ENCODE measurements at regions not wholly inside any gene's neighbourhood (a gene's known extent, or its start where the extent isn't known, plus 50 kb on each side); places are given as distances from the start of the nearest gene placed in this dataset.
"Not testable (repeated sequence)": the region's sequence is repeated elsewhere in the genome, so short reads cannot be mapped to it uniquely, and the experiment has no call there.

DNA sequence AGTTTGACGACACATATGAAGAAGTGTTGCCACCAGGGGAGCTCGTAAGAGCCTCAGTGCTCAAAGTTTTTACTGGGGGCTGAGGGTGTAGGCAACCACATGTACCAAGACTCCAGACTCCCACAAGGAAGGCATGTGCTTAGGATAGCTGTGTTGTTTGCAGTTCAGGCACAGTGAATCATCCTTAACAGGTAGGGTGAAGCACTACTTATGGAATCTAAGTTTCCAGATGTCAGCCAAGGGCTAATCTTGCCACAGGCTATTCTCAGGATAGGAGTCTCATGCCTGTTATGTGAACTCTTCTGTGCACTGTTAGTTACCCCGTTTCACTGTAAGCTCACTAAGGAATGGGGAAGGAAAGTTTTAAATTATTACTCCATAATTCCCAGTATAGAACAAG, 202.6 kb downstream of the TMA16 start:
- no peak for DNase-seq

DNA sequence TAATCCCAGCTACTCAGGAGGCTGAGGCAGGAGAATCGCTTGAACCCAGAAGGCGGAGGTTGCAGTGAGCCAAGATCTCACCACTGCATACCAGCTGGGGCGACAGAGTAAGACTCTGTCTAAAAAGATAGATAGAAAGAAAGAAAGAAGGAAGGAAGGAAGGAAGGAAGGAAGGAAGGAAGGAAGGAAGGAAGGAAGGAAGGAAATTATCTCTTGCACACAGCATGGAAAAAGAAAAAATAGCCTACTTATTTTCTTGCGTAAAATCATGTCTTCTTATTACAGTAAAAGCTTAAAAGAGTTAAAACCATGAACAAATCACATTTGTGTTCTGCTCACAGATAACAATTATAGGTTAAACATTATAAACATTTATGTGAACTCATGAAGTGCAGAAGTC, 205.9 kb downstream of the TMA16 start:
- not testable (repeated sequence) for DNase-seq

DNA sequence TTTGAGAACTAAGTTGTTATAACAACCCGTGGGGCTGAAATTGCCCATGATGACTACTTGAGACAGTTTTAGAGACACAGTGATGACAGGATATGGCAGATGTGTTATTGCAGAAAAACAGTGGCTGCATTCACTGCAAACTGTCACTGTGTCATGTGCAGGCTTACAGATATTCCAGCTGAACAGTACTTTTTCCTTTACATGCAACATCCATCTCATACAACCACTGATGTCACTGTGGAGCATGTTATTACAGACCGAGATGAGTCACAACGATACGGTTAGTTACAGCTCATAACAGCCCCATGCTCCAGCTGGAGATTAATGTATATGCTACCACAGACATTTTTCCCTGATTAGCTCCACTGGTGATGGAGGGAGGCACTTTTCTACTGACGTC, 207.4 kb downstream of the TMA16 start:
- no peak for DNase-seq

DNA sequence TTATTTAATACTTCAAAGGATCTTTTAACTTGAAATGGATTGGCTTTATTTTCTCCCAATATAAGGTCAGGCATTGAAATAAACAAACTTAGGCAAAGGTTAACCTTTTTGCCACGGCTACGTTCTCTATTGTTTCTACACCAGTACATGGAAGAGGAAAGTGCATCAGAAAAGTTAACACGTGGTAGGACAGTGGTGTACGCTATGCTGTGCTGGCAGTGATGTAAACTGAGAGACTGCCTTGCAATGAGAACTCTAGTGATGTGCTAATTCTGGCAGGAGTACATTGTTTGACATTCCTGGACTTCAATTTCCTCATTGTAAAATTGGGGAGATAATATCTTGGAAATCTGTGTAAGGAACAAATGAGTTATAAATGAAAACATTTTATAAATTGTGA, 208.2 kb downstream of the TMA16 start:
- no peak for DNase-seq

DNA sequence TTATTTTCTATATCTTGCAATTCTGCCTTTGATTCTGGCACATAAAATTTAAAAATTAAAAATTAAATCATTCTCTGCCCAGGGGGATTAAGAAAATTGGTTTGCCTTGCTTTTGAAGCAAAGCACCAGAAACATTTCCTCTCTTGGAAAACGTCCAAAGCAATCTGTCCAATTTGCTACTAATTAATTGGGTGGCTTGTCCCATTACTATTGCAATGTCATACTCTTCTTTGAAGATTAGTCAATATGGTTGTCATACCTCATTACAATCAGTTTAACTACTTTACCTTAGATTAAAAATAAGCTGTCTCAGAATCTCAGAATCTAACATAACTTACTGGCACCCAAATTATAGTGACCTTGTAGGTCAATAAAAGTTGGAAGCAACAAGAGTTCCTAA, 208.8 kb downstream of the TMA16 start:
- DNase-seq, result no peak

DNA sequence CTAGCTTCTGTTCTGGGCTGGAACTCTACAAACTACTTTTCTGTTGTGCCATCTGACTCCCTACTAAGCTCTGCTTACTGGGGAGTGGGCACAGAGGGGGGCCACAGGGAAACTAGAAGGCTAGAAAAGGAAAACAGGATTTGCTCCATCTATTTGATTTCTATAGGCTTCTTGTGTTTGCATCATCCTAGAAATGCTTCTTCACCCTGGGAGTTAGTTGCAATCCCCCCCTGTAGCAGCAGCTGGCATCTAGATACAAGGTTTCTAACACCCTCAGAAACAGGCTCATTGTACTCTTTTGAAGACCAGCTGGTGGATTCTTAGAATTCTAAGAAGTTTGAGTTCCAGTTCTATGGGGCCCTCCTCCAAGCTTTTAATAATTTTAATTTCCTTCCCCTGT, 213.4 kb downstream of the TMA16 start:
- DNase-seq, result no peak

DNA sequence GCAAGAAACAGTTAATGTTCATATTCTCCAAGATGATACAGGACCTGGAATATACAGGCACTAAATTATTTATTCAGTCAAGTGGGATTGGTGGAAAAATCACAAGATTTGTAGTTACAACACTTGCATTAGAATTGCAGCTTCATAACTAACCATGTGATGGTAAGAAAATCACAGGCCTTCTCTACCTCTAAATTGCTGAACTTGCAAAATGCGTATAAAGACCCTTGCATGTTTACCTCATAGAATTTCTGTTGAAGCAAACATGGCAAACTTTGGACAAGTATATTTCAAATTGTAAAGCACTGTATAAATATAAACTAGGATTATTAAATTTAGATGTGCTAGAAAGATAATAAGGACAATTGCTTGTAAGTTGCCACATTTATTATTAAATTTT, 215.1 kb downstream of the TMA16 start:
- DNase-seq, result no peak

DNA sequence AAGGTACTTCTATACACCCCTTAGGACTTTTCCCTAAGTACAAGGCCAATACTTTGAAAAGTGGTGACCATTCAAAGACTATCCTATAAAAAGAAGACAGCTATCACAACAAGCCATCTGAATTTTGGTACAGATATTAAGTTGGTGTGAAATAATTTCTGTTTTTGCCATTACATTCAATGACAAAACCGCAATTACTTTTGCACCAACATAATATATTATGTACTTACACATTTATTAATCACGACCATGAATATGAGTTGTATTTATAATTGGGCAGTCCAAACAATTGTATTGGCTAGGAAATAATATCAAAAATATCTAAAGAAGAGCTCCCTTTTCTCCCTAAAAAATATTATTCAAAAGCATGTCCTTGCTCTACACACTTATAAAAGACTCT, 215.7 kb downstream of the TMA16 start:
- DNase-seq, result no peak

DNA sequence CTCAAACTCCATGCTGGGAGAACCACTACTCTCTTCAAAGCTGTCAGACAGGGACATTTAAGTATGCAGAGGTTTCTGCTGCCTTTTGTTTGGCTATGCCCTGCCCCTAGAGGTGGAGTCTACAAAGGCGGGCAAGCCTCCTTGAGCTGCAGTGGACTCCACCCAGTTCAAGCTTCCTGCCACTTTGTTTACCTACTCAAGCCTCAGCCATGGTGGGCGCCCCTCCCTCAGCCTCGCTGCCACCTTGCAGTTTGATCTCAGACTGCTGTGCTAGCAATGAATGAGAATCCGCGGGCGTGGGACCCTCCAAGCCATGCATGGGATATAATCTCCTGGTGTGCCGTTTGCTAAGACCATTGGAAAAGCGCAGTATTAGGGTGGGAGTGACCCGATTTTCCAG, 230.0 kb downstream of the TMA16 start:
- DNase-seq, result not testable (repeated sequence)

DNA sequence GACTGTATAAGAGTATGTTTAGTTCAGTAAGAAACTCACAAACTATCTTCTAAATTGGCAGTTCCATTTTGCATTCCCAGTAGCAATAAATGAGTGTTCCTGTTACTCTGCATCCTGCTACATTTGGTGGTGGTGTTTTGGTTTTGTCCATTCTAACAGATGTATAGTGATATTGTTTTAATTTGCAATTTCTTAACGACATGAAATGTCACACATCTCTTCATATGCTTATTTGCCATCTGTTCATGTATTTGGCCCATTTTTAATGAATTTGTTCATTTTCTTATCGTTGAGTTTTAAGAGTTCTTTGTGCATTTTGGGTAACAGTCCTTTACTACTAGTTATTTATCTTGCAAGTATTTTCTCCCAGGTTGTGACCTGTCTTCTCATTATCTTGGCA, 232.2 kb downstream of the TMA16 start:
- DNase-seq, result no peak

DNA sequence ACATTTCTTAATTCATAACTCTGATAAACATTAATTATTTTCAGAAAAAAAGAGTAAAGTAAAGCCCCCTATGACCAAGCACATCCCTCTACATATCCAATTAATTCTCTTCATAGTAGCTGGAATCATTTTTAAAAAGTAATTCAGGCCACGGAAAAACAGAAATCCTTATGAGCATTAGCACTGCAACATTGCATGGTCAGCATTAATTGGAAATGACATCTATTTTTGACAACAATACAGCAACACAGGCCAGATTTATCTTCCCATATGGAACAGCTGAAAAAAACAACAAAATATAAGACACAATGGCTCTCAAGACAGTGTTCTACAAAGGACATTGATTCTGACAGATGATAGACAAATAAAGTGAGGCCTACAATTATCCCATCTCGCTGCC, 236.6 kb downstream of the TMA16 start:
- DNase-seq, result no peak

DNA sequence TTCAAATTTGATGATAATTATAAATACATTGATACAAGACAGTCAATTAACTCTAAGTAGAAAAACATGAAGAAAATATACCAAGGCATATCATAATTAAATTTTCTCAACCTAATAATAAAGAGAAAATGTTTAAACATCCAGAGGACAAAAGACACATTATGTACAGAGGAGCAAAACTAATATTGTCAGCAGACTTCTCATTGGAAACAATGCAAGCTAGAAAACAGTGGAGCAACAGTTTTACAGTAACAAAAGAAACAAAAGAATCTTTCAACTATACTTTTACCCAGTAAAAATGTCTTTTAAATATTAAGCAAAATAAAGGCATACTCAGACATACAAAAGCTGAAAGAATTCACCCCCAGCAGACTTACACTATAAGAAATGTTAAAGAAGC, 238.0 kb downstream of the TMA16 start:
- DNase-seq, result no peak

DNA sequence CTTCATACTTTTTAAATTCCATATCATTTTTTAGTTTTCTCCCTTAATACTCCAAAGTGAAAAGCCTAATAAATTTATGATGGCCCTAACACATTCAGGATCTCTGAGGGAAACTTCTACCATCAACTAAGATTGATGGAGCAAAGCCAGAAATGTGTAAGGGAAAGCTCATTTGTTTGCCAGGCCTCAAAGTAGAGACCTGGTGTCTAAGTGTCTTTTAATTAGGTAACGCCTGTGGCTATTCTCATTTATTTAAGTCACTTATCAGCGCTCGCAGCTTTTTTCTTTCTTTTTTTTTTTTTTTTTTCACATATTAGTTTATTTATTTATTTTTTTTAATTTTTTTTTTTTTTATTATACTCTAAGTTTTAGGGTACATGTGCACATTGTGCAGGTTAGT, 242.4 kb downstream of the TMA16 start:
- no peak for DNase-seq

DNA sequence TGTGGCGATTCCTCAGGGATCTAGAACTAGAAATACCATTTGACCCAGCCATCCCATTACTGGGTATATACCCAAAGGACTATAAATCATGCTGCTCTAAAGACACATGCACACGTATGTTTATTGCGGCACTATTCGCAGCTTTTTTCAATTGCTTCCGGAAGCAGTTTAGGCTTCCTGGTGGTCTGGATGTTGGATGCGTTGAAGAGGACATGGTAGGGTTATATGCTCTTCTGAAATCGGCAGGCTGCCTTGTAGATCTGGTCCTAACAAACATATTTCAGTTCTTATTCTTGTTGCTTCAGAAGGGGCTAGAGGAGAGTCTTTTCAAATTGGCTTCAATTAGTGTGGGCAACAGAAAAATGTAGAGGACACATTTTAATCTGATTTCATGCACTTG, 243.4 kb downstream of the TMA16 start:
- not testable (repeated sequence) for DNase-seq

DNA sequence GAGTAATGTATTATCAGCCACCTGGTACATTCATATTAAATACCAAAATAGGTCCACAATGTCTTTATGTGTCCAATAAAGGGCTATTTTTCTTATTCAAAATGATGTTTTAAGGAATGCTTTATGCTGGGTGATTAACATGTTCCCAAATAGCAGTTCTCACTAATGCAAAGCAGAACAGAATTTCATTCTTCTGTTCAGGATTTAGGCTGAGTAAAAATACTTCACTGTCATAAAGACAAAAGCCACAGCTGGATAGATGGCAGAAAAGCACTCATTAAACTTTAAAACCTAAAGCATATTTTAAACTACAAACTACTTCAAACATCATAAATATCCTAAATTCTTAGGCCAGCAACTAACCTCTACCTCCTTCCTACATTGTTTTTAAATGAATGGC, 244.0 kb downstream of the TMA16 start:
- DNase-seq, result no peak

DNA sequence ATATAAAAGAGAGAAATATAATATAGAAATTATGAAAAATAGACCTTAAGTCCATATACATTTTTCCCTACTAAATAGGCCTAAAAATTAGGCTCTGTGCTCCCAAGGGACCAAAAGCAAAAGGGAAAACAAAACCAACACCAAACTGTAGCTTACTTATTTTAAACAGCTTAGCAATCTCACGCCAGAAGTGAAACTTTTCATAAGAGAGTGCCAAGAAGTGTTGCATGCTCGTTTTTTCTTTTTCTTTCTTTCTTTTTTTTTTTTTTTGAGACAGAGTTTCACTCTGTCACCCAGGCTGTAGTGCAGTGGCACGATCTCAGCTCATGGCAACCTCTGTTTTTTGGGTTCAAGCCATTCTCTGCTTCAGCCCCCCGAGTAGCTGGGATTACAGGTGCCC, 250.4 kb downstream of the TMA16 start:
- DNase-seq, result no peak

DNA sequence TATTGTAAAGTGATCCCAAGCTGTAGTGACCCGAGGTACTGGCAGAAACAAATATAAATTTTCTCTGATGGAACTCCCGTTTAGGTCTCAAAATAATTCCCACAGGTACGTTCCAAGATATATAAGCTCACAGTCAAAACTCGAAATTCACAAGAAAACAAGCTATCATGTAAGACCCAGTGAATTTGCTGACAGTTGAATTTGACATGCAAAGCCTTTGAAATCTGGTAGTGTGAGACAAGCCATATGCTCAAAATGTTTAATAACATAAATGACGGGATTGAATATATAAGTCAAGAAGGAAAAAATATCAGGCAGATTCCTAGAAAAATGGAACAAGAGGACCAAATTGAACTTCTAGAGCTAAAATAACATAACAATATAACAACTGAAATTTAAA, 252.8 kb downstream of the TMA16 start:
- no peak for DNase-seq

DNA sequence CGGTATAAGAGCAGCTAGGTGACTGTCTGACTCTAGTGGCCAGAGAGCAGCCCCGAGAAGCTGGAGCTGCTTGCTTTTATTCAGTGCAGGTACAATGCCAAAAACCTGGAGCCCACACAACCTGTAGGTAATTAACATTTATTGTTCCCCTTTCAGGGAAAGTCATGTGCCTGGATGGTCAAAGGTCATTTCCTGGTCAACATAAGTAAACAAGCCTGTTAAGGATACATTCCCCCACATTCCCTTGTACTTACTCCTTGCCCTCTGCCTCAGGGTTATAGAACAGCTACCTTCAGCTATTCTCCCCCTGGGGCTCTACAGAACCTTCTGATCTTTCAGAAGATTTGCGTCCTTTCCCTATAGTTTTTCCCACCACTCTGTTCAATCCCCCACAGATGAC, 253.4 kb downstream of the TMA16 start:
- no peak for DNase-seq

DNA sequence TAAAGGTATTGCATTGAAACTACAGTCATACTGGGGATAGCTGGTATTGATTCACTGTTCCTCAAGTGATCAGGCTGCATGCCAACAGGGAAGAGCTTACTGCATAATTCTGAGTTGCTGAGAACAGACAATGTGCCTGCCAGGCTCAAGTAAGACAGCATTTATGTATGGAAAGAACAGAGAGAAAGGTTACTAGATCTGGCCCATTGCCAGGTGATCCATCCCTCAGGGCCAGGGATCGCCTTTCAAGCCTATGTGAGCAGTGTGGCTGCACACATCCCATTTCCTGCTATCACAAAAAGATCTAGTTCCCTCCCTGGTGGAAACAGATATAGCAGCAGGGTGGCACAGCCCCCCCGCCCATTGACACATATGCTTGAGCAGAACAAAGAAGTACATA, 254.0 kb downstream of the TMA16 start:
- no peak for DNase-seq

DNA sequence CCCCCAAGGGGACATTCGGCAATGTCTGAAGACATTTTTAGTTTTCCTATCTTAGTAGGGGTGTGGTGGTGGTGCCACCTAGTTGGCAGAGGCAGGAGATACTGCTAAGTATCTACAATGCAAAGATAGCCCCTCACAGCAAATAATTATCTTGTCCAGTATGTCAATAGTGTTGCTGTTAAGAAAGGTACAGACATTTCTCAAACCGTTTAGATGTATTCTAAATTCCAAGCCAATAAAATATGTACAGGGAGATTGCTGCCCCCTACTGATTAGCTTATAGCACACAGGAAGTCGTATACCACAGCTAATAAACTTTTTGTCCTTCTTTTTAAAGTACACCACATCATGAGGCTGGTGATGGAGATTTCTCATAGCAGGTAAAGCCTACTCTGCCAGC, 260.5 kb downstream of the TMA16 start:
- DNase-seq, result no peak

DNA sequence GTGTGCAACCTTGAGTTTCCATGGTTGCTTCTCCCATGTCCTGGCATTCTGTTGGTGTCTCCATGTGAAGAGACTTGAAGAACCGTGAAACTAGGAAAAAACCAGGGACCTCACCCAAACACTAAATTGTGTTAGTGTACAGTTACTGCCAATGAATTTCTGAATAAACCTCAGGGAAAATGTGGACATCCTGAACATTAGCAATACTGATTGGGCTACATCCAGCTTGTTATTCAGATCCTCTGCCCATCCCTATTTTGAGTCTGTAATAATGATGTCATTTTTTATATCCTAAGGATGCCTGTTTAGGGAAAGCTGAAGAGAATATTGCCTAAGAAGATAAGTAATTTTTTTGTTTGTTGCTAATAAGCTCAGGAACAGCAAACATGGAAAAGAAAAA, 262.7 kb downstream of the TMA16 start:
- no peak for DNase-seq

DNA sequence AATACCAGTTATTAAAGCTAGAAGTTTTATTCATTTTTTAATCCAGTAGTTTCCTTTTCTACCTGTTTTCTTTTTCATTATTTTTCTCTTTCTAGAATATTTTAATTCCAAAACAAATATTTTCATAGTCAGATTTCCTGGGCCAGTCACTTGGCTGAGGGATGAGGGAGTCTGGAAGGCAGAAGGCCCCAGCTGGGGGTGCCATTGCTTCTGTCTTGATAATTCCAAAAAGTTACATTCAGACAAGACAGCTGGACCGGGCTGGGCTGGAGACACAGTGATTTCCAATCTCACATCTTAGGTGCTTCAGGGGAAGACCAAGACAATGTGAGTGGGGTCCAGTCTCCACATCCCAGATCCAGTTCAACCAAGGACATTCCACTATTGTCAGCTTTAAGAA, 263.5 kb downstream of the TMA16 start:
- DNase-seq, result no peak

DNA sequence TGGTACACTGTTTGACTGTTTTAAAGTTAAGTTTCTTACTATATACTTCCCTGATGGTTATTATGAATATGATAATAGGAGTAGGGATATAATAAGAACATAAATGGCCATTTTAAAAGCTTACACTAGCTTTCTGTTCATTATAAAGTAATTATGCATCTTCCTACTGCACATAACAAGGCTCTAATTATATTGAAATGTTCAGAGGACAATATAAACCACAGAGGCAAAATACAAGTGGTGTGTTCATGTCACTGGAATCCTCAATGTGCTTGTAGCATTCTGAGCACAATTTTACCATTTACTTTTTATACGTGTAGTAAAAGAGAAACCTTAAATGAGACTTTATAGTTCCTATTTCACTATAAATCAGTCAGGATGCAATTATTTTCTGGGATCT, 268.3 kb downstream of the TMA16 start:
- DNase-seq, result no peak

DNA sequence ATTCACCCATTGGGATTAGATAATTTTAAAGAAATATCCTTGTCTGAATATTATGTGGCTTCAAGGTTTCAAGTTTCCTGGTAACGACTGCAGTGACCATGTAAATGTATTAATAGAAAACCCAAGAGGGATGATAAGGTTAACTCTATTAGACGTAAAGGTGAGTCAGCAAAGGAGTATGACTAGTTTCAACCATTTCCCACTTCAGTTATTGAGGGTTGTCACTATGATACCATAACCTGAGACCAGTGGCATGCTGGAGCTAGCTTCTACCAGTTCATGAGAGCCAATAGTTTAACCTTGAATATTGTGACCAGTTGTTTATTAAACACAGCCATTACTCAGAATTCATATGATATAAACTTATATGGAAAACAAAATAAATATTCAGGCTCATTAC, 270.1 kb downstream of the TMA16 start:
- DNase-seq, result no peak

DNA sequence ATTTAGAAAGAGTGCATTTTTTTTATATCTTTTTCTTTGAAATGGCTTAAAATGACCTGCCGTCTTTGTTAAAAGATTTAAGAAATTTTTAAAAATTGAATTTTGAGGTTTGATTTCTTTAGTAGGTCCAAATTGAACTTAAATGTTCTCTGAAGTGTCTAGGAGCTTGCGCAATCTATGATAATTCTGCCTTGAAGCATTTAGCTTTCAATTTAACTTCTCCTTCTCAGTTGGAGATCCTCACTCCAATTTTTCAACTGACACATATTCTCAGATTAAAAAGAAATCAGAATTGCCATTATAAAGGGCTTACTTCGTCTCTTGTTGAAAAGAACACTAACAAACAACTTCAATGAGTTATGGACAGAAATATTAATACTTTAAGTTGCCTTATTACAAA, 273.5 kb downstream of the TMA16 start:
- DNase-seq, result no peak

DNA sequence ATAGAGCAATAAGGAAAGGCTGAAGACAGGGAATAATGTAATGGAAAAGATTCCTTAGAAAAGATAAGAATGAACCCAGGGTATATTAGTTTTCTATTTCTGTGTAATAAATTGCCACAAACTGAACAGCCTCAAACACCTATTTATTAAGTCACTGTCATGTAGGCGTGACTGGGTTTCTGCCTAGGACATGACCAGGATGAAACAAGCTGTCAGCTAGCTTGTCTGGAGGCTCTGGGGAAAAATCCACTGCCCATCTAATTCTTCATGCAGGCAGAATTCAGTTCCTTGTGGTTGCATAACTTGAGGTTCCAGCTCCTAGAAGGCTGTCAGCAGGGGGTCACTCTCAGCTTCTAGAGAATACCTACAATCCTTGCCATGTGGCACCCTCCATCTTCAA, 277.7 kb downstream of the TMA16 start:
- no peak for DNase-seq

DNA sequence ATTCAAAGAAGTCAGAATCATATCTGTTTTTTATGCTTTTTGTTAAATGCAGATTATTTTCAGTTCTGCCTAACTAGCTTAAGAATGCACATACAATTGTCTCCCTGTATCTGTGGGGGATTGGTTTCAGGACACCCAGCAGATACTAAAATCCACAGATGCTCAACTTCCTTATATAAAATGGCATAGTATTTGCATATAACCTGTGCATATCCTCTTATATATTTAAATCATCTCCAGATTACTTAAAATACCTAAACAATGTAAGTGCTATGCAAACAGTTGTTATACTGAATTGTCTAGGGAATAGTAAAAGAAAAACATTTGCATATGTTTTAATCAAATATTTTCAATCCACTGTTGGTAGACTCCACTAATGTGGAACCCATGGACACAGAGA, 279.4 kb downstream of the TMA16 start:
- no peak for DNase-seq
